ENCODE measurements at regions not wholly inside any gene's neighbourhood (a gene's known extent, or its start where the extent isn't known, plus 50 kb on each side); places are given as distances from the start of the nearest gene placed in this dataset.

GRCh38 chr1:55618199-55618598, 403.0 kb upstream of the USP24 start:
- no peak for DNase-seq (ENCODE audit: low read depth in 2 of 3, low spot score in 2 of 3)

GRCh38 chr1:55617288-55617982, 402.3 kb upstream of the USP24 start:
- no peak for DNase-seq (ENCODE audit: low read depth in 2 of 3, low spot score in 2 of 3)

- DNase-seq (ENCODE audit: low read depth in 2 of 3, low spot score in 2 of 3) = no peak
Measured at GRCh38 chr1:55612988-55613387, 397.8 kb upstream of the USP24 start.

- DNase-seq (ENCODE audit: low read depth in 2 of 3, low spot score in 2 of 3) = no peak
Measured at GRCh38 chr1:55611123-55611522, 396.0 kb upstream of the USP24 start.

GRCh38 chr1:55610203-55610602, 395.0 kb upstream of the USP24 start:
- no peak for DNase-seq (ENCODE audit: low read depth in 2 of 3, low spot score in 2 of 3)

- no peak for DNase-seq (ENCODE audit: low read depth in 2 of 3, low spot score in 2 of 3)
Measured at GRCh38 chr1:55609630-55610029, 394.5 kb upstream of the USP24 start.

GRCh38 chr1:55605155-55605554, 390.0 kb upstream of the USP24 start:
- DNase-seq (ENCODE audit: low read depth in 2 of 3, low spot score in 2 of 3) = no peak

- no peak for DNase-seq (ENCODE audit: low read depth in 2 of 3, low spot score in 2 of 3)
Measured at GRCh38 chr1:55604749-55605148, 389.6 kb upstream of the USP24 start.

- no peak for DNase-seq (ENCODE audit: low read depth in 2 of 3, low spot score in 2 of 3)
Measured at GRCh38 chr1:55604179-55604578, 389.0 kb upstream of the USP24 start.

- no peak for DNase-seq (ENCODE audit: low read depth in 2 of 3, low spot score in 2 of 3)
Measured at GRCh38 chr1:55600242-55600641, 385.1 kb upstream of the USP24 start.

- no peak for DNase-seq (ENCODE audit: low read depth in 2 of 3, low spot score in 2 of 3)
Measured at GRCh38 chr1:55597910-55598309, 382.7 kb upstream of the USP24 start.

- DNase-seq (ENCODE audit: low read depth in 2 of 3, low spot score in 2 of 3) = no peak
Measured at GRCh38 chr1:55594701-55595100, 379.5 kb upstream of the USP24 start.

GRCh38 chr1:55593298-55593697, 378.1 kb upstream of the USP24 start:
- DNase-seq (ENCODE audit: low read depth in 2 of 3, low spot score in 2 of 3) = no peak

- no peak for DNase-seq (ENCODE audit: low read depth in 2 of 3, low spot score in 2 of 3)
Measured at GRCh38 chr1:55592122-55592521, 377.0 kb upstream of the USP24 start.

- DNase-seq (ENCODE audit: low read depth in 2 of 3, low spot score in 2 of 3) = no peak
Measured at GRCh38 chr1:55589671-55590297, 374.6 kb upstream of the USP24 start.

GRCh38 chr1:55588309-55588708, 373.1 kb upstream of the USP24 start:
- DNase-seq (ENCODE audit: low read depth in 2 of 3, low spot score in 2 of 3) = no peak

- no peak for DNase-seq (ENCODE audit: low read depth in 2 of 3, low spot score in 2 of 3)
Measured at GRCh38 chr1:55586771-55587170, 371.6 kb upstream of the USP24 start.

- DNase-seq (ENCODE audit: low read depth in 2 of 3, low spot score in 2 of 3) = no peak
Measured at GRCh38 chr1:55585402-55585792, 370.2 kb upstream of the USP24 start.

- no peak for DNase-seq (ENCODE audit: low read depth in 2 of 3, low spot score in 2 of 3)
Measured at GRCh38 chr1:55584526-55585401, 369.6 kb upstream of the USP24 start.

- DNase-seq (ENCODE audit: low read depth in 2 of 3, low spot score in 2 of 3) = no peak
Measured at GRCh38 chr1:55582084-55582483, 366.9 kb upstream of the USP24 start.

- DNase-seq (ENCODE audit: low read depth in 2 of 3, low spot score in 2 of 3) = no peak
Measured at GRCh38 chr1:55580845-55581332, 365.7 kb upstream of the USP24 start.
